ENCODE measurements at regions not wholly inside any gene's neighbourhood (a gene's known extent, or its start where the extent isn't known, plus 50 kb on each side); places are given as distances from the start of the nearest gene placed in this dataset.

DNA sequence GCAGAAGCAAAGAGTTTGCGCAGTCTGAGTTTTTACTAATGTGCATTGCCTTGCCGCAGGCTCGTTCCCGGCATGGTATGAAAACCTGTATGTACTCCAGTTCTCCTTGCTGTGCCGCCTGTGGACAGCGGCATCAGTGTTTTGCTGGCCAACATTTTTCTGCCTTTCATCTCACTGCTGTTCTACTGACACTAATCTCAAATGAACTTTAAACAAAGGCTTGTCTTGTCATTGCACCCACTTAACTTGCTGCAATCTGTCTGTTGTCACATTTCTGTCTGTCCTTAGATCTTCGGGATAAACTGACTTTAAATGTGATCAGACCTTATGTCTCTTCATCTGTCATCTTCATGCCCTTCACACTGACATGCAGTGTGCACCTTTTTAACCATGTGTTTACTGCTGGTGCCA, 71.7 kb upstream of the ZNRF2 start:
- no peak for DNase-seq

DNA sequence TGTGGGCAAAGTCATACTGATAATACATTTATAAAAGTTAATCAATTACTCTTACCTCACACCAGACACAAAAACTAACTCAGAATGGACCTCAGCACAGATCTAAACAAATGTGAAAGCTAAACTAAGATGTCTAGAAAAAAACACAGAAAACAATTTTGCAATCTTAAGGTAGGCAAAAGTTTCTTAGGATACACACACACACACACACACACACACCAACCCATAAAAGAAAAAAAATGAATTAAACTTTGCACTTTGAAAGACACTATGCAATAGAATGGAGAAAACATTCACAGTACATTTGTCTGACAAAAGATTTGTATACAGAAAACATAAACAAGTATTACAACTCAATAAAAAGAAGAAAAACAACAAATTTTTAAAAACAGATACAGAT, 70.8 kb upstream of the ZNRF2 start:
- no peak for DNase-seq

- no peak for DNase-seq
Measured at GRCh38 chr7:30214651-30215137, 69.7 kb upstream of the ZNRF2 start.

DNA sequence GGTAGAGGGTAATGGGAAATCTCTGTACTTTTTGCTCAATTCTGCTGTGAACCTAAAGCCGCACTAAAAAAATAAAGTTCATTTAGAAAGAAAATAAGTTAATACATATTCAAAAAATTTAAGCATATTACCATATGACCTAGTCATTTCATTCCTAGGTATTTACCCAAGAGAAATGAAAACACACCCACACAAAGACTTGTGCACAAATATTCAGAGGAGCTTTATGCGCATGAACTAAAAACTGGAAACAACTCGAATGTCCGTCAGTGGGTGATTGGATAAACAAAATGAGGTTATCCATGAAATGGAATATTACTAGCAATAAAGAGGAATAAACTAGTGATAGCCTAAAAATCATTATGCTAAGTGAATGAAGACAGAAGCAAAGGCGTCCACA, 62.6 kb upstream of the ZNRF2 start:
- DNase-seq: no peak

- no peak for DNase-seq
Measured at GRCh38 chr7:30222515-30223215, 61.7 kb upstream of the ZNRF2 start.

GRCh38 chr7:30223896-30224295, 60.5 kb upstream of the ZNRF2 start:
- no peak for DNase-seq

- DNase-seq: no peak
Measured at GRCh38 chr7:30224511-30225062, 59.8 kb upstream of the ZNRF2 start.

DNA sequence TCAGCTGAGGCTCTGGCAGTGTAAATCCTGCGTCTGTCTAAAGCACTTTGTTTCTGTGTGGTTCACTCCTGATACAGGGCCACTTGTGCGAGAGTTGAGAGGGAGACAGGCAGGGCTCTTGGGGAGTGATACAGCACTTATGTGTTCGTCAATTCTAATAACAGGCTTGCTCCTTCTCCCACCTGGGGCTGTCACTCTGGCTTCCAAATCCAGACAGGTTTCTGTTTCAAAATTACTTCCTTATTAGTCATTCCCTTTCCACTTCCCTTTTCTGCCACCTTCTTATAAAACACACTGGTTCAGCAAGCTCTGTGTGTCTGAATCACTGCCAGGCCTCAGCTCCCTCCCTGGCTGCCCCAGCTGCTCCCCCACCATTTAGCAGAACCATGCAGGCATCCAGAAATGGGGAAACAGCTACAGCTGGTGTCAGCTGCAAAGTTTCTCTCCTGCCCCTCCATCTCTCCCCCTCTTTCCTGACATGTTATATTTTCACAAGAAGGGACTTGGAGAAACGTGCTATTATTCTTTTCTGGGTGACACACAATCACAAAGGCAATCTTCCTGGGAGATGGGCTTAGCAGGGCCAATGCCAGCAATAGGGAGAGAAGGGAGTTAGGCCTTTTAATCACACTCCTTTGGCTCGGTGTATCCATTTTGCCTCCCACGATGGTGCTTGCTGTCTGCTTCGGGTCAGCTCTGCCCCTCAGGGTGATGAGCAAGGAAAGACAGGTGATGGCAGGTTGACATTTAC, 58.4 kb upstream of the ZNRF2 start:
- DNase-seq: peak; percentile 18

GRCh38 chr7:30226614-30227268, 57.7 kb upstream of the ZNRF2 start:
- DNase-seq: peak; percentile 25

GRCh38 chr7:30231271-30231670, 53.1 kb upstream of the ZNRF2 start:
- no peak for DNase-seq

- no peak for DNase-seq
Measured at GRCh38 chr7:30232391-30232790, 52.0 kb upstream of the ZNRF2 start.
